H1 (cell line): ENCODE measurements at regions not wholly inside any gene's neighbourhood (a gene's known extent, or its start where the extent isn't known, plus 50 kb on each side); places are given as distances from the start of the nearest gene placed in this dataset.

Experiments used
- ATF2 ChIP-seq: IDR thresholded peaks from 2 replicates; pipeline ENCODE4 v1.6.1; 2012; ENCODE audit warnings: low read length, inconsistent platforms
- BACH1 ChIP-seq: IDR thresholded peaks from 2 replicates; pipeline ENCODE4 v1.6.1; 2012; ENCODE audit warnings: low read length, improper control_type of control experiment
- BCL11A ChIP-seq, 2 experiments: IDR thresholded peaks; one replicate each; pipeline ENCODE4 v1.6.1; 2011; ENCODE audit warnings: low read depth in 2 of 2, low read length in 2 of 2, mild to moderate bottlenecking in 2 of 2
- CBX5 ChIP-seq: fragments of 300-800, 300-1000 bp; sonication (generic); IDR thresholded peaks from 2 replicates; pipeline ENCODE4 v1.7.1; 2016; ENCODE audit warnings: antibody characterized with exemption, low read length, low read depth
- GTF2F1 ChIP-seq: IDR thresholded peaks from 2 replicates; pipeline ENCODE4 v1.6.1; 2012; ENCODE audit warnings: low read depth, low read length, improper control_type of control experiment, borderline replicate concordance
- JUN ChIP-seq: IDR thresholded peaks from 2 replicates; pipeline ENCODE4 v1.6.1; 2011; ENCODE audit warnings: low read depth, mild to moderate bottlenecking, improper control_type of control experiment, low read length
- MAX ChIP-seq: IDR thresholded peaks from 2 replicates; pipeline ENCODE4 v1.6.1; 2012; ENCODE audit warnings: inconsistent platforms
- TCF12 ChIP-seq: IDR thresholded peaks from 2 replicates; pipeline ENCODE4 v1.6.1; 2011; ENCODE audit warnings: low read depth, mild to moderate bottlenecking, low read length

GRCh38 chr18:1475867-1476266 is 571.2 kb downstream of the ADCYAP1 start (continued):
- no peak for TF ChIP-seq GTF2F1
- TF ChIP-seq JUN: no peak
- TF ChIP-seq TCF12: no peak
- no peak for TF ChIP-seq CBX5
- no peak for TF ChIP-seq BCL11A (IDR thresholded peaks at IDR 0.05; ENCODE audit: low read depth in 2 of 2, low read length in 2 of 2)
- TF ChIP-seq MAX: no peak
- no peak for TF ChIP-seq BACH1
- no peak for TF ChIP-seq ATF2
